ENCODE measurements at regions not wholly inside any gene's neighbourhood (a gene's known extent, or its start where the extent isn't known, plus 50 kb on each side); places are given as distances from the start of the nearest gene placed in this dataset.

- no peak for DNase-seq
- no peak for TF ChIP-seq CTCF (IDR thresholded peaks at IDR 0.05; ENCODE audit: low read depth, low read length)
- no peaks in the 10 kb centered on the region for H3K36me3 ChIP-seq
Measured at GRCh38 chr2:16242906-16243305, 302.6 kb downstream of the MYCN start.

GRCh38 chr2:16241166-16242160, 301.1 kb downstream of the MYCN start:
- DNase-seq = no peak
- Histone ChIP-seq H3K9me3 (ENCODE audit: severe bottlenecking) (no peaks in the 10 kb centered on the region), H3K36me3 (no peaks in the 10 kb centered on the region), H3K27me3 (ENCODE audit: insufficient read depth, low read depth, severe bottlenecking) (no peaks in the 10 kb centered on the region), H3K4me3 (ENCODE audit: low read depth, low read length) (no peak overlapping the region), H3K27ac (no peak overlapping the region)
- TF ChIP-seq CTCF (IDR thresholded peaks at IDR 0.05; ENCODE audit: low read depth, low read length) = no peak

More at GRCh38 chr2:16242906-16243305, 302.6 kb downstream of the MYCN start:
- H3K27ac ChIP-seq = no peak overlapping the region
- H3K9me3 ChIP-seq (ENCODE audit: severe bottlenecking) = peaks cover 2% of the 10 kb centered on the region
- no peak overlapping the region for H3K4me3 ChIP-seq (ENCODE audit: low read depth, low read length)
- no peaks in the 10 kb centered on the region for H3K27me3 ChIP-seq (ENCODE audit: insufficient read depth, low read depth, severe bottlenecking)

GRCh38 chr2:16240402-16240801, 300.1 kb downstream of the MYCN start:
- H3K27me3 ChIP-seq (ENCODE audit: insufficient read depth, low read depth, severe bottlenecking) = no peaks in the 10 kb centered on the region
- H3K36me3 ChIP-seq = no peaks in the 10 kb centered on the region
- no peak for TF ChIP-seq CTCF (IDR thresholded peaks at IDR 0.05; ENCODE audit: low read depth, low read length)
- H3K4me3 ChIP-seq (ENCODE audit: low read depth, low read length) = no peak overlapping the region
- no peak overlapping the region for H3K27ac ChIP-seq
- H3K9me3 ChIP-seq (ENCODE audit: severe bottlenecking) = no peaks in the 10 kb centered on the region
- DNase-seq = no peak

GRCh38 chr2:16239296-16239850, 299.0 kb downstream of the MYCN start:
- no peaks in the 10 kb centered on the region for H3K36me3 ChIP-seq
- H3K4me3 ChIP-seq (ENCODE audit: low read depth, low read length) = no peak overlapping the region
- no peak for TF ChIP-seq CTCF (IDR thresholded peaks at IDR 0.05; ENCODE audit: low read depth, low read length)
- no peaks in the 10 kb centered on the region for H3K9me3 ChIP-seq (ENCODE audit: severe bottlenecking)
- H3K27ac ChIP-seq = no peak overlapping the region
- no peaks in the 10 kb centered on the region for H3K27me3 ChIP-seq (ENCODE audit: insufficient read depth, low read depth, severe bottlenecking)
- no peak for DNase-seq

- H3K27ac ChIP-seq = no peak overlapping the region
- DNase-seq = no peak
- no peaks in the 10 kb centered on the region for H3K36me3 ChIP-seq
- H3K27me3 ChIP-seq (ENCODE audit: insufficient read depth, low read depth, severe bottlenecking) = no peaks in the 10 kb centered on the region
- H3K4me3 ChIP-seq (ENCODE audit: low read depth, low read length) = no peak overlapping the region
- no peak for TF ChIP-seq CTCF (IDR thresholded peaks at IDR 0.05; ENCODE audit: low read depth, low read length)
- H3K9me3 ChIP-seq (ENCODE audit: severe bottlenecking) = no peaks in the 10 kb centered on the region
Measured at GRCh38 chr2:16238786-16239185, 298.4 kb downstream of the MYCN start.

All from WERI-Rb-1 (cell line).